KG1 (cell line): ENCODE measurements at regions not wholly inside any gene's neighbourhood (a gene's known extent, or its start where the extent isn't known, plus 50 kb on each side); places are given as distances from the start of the nearest gene placed in this dataset.

Experiments used
- DNase-seq: peaks from one replicate; lab custom pipeline; 2025; lab: John Stamatoyannopoulos, UW

GRCh38 chr2:53108246-53108645 is 659.4 kb upstream of the CHAC2 start:
- DNase-seq: no peak

GRCh38 chr2:53104263-53104662 is 663.3 kb upstream of the CHAC2 start:
- no peak for DNase-seq

GRCh38 chr2:53103679-53104078 is 663.9 kb upstream of the CHAC2 start:
- no peak for DNase-seq

- no peak for DNase-seq
Observed at GRCh38 chr2:53098696-53099078, 668.9 kb upstream of the CHAC2 start.

GRCh38 chr2:53096351-53096750 is 671.3 kb upstream of the CHAC2 start:
- DNase-seq: no peak

- no peak for DNase-seq
Observed at GRCh38 chr2:53095664-53096063, 671.9 kb upstream of the CHAC2 start.

- no peak for DNase-seq
Observed at GRCh38 chr2:53095227-53095626, 672.4 kb upstream of the CHAC2 start.

- no peak for DNase-seq
Observed at GRCh38 chr2:53093355-53093754, 674.2 kb upstream of the CHAC2 start.

- DNase-seq: no peak
Observed at GRCh38 chr2:53091183-53091582, 676.4 kb upstream of the CHAC2 start.

GRCh38 chr2:53087874-53088461 is 679.6 kb upstream of the CHAC2 start:
- DNase-seq: no peak

- no peak for DNase-seq
Observed at GRCh38 chr2:53087262-53087873, 680.2 kb upstream of the CHAC2 start.

- DNase-seq: no peak
Observed at GRCh38 chr2:53077413-53077812, 690.2 kb upstream of the CHAC2 start.

- no peak for DNase-seq
Observed at GRCh38 chr2:53075760-53076159, 691.8 kb upstream of the CHAC2 start.

GRCh38 chr2:53067533-53067932 is 700.1 kb upstream of the CHAC2 start:
- DNase-seq: no peak

GRCh38 chr2:53067056-53067455 is 700.5 kb upstream of the CHAC2 start:
- no peak for DNase-seq

GRCh38 chr2:53064154-53064553 is 703.5 kb upstream of the CHAC2 start:
- no peak for DNase-seq

- DNase-seq: no peak
Observed at GRCh38 chr2:53058526-53058925, 709.1 kb upstream of the CHAC2 start.

- no peak for DNase-seq
Observed at GRCh38 chr2:53053937-53054336, 713.7 kb upstream of the CHAC2 start.

- DNase-seq: no peak
Observed at GRCh38 chr2:53051157-53051556, 716.4 kb upstream of the CHAC2 start.

GRCh38 chr2:53040536-53041229 is 726.9 kb upstream of the CHAC2 start:
- no peak for DNase-seq

GRCh38 chr2:53036196-53036595 is 731.4 kb upstream of the CHAC2 start:
- no peak for DNase-seq

GRCh38 chr2:53035153-53035552 is 732.5 kb upstream of the CHAC2 start:
- DNase-seq: no peak

- no peak for DNase-seq
Observed at GRCh38 chr2:53033411-53033810, 734.2 kb upstream of the CHAC2 start.
